PC-9 (cell line): ENCODE measurements at regions not wholly inside any gene's neighbourhood (a gene's known extent, or its start where the extent isn't known, plus 50 kb on each side); places are given as distances from the start of the nearest gene placed in this dataset.

Experiments
- BruUV-seq: library from RNA; stranded (reverse); fragments of 400-500 nt; replicated peaks from 2 replicates; lab custom pipeline; 2021; lab: Mats Ljungman, UMichigan
- CTCF ChIA-PET: fragments of 300-600 bp; sonication (Branson Sonifier 250); formaldehyde crosslinking; loops from one replicate; lab custom pipeline; 2022; ENCODE audit warnings: antibody characterized with exemption; lab: Charles Lee
- POLR2A ChIA-PET: fragments of 300-600 bp; sonication (Branson Sonifier 250); formaldehyde crosslinking; loops from one replicate; lab custom pipeline; 2022; ENCODE audit warnings: antibody characterized with exemption; ENCODE audit not compliant: unreplicated experiment; lab: Charles Lee
- DNase-seq, 2 experiments: peaks; one replicate each; pipeline versions ENCODE4 v3.0.0 to v3.0.0-alpha.2; 2015 to 2022; ENCODE audit warnings: mixed read lengths in 1 of 2
- H2AFZ ChIP-seq: fragments of 200-600 bp; sonication (generic); 2 replicates; pipeline ENCODE4 v1.8.1; 2017; ENCODE audit warnings: antibody characterized with exemption
- H3F3A ChIP-seq: fragments of 200-600 bp; sonication (generic); 2 replicates; pipeline ENCODE4 v1.8.1; 2017; ENCODE audit warnings: antibody characterized with exemption, mild to moderate bottlenecking, low read depth; ENCODE audit not compliant: insufficient read depth
- H3K27ac ChIP-seq: fragments of 200-600 bp; sonication (generic); 2 replicates; pipeline ENCODE4 v1.6.1; 2016; ENCODE audit warnings: mixed run types
- H3K27me3 ChIP-seq: fragments of 200-600 bp; sonication (generic); 2 replicates; pipeline ENCODE4 v1.6.1; 2016; ENCODE audit warnings: low read depth, mixed run types; ENCODE audit not compliant: insufficient read depth
- H3K36me3 ChIP-seq: fragments of 200-600 bp; sonication (generic); 2 replicates; pipeline ENCODE4 v1.6.1; 2016; ENCODE audit warnings: low read depth, mixed run types
- H3K4me1 ChIP-seq: fragments of 200-600 bp; sonication (generic); replicated peaks from 2 replicates; pipeline ENCODE4 v1.6.1; 2016; ENCODE audit warnings: mixed run types; ENCODE audit not compliant: insufficient read depth
- H3K4me2 ChIP-seq: fragments of 200-600 bp; sonication (generic); 2 replicates; pipeline ENCODE4 v1.6.1; 2017; ENCODE audit warnings: mixed run types
- H3K4me3 ChIP-seq: fragments of 200-600 bp; sonication (generic); 2 replicates; pipeline ENCODE4 v1.6.1; 2016; ENCODE audit warnings: mixed run types
- H3K79me2 ChIP-seq: fragments of 200-600 bp; sonication (generic); 2 replicates; pipeline ENCODE4 v1.6.1; 2017; ENCODE audit warnings: low read depth, mixed run types
- H3K9me2 ChIP-seq: fragments of 200-600 bp; sonication (generic); 2 replicates; pipeline ENCODE4 v1.8.1; 2017; ENCODE audit warnings: mild to moderate bottlenecking; ENCODE audit not compliant: insufficient read depth
- H3K9me3 ChIP-seq: fragments of 200-600 bp; sonication (generic); 2 replicates; pipeline ENCODE4 v1.8.1; 2016; ENCODE audit warnings: low read depth; ENCODE audit not compliant: insufficient read depth
- H4K20me1 ChIP-seq: fragments of 200-600 bp; sonication (generic); 2 replicates; pipeline ENCODE4 v1.8.1; 2017; ENCODE audit not compliant: insufficient read depth
- EZH2 ChIP-seq: fragments of 200-600 bp; sonication (generic); IDR thresholded peaks from 2 replicates; pipeline ENCODE4 v1.8.0; 2017; ENCODE audit warnings: antibody characterized with exemption, low read depth
- intact Hi-C: fragments of 100-400 bp; cut with micrococcal nuclease; formaldehyde crosslinking; loops from one replicate; pipeline ENCODE4 v1.10.0; 2022; ENCODE audit not compliant: unreplicated experiment
- TF ChIP-seq, protein P1 (sequence below): fragments of 200-600 bp; sonication (generic); conservative IDR thresholded peaks from 2 replicates; pipeline ENCODE4 v1.6.1; 2017; ENCODE audit warnings: mixed run types, antibody characterized with exemption, mild to moderate bottlenecking, moderate library complexity

DNA sequence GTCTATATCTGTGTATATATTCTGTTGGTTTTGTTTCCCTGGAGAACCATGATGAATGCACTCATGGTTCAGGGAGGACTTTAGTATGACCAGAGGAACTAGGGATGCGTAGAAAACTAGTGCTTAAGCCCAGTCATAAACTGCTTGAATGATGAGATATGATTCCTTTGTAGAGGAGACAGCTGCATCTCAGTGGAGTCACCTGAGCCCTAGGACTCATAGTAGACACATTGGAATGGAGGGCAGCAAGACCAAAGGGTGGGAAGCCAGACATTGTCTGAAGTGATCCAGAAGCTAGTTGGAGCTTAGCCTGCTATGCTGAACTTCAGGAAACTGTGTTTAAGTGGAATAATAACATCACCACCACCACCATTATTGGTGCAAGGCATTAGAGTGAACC, 89.5 kb upstream of the SPATA13 start:
- CTCF ChIA-PET = no interaction called here

GRCh38 chr13:24071423-24072075, 89.0 kb upstream of the SPATA13 start:
- Histone ChIP-seq H3K4me1 (no peaks in the 10 kb centered on the region), H3K27ac (no peak overlapping the region), H3F3A (no peaks in the 10 kb centered on the region), H3K4me3 (no peak overlapping the region), H4K20me1 (no peaks in the 10 kb centered on the region), H3K27me3 (no peaks in the 10 kb centered on the region), H2AFZ (no peak overlapping the region), H3K9me2 (no peaks in the 10 kb centered on the region), H3K36me3 (no peaks in the 10 kb centered on the region), H3K79me2 (no peaks in the 10 kb centered on the region), H3K4me2 (no peak overlapping the region), H3K9me3 (no peaks in the 10 kb centered on the region)
- CTCF ChIA-PET = no interaction called here
- TF ChIP-seq EZH2 = no peak
- TF ChIP-seq, protein P1, sequence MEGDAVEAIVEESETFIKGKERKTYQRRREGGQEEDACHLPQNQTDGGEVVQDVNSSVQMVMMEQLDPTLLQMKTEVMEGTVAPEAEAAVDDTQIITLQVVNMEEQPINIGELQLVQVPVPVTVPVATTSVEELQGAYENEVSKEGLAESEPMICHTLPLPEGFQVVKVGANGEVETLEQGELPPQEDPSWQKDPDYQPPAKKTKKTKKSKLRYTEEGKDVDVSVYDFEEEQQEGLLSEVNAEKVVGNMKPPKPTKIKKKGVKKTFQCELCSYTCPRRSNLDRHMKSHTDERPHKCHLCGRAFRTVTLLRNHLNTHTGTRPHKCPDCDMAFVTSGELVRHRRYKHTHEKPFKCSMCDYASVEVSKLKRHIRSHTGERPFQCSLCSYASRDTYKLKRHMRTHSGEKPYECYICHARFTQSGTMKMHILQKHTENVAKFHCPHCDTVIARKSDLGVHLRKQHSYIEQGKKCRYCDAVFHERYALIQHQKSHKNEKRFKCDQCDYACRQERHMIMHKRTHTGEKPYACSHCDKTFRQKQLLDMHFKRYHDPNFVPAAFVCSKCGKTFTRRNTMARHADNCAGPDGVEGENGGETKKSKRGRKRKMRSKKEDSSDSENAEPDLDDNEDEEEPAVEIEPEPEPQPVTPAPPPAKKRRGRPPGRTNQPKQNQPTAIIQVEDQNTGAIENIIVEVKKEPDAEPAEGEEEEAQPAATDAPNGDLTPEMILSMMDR = no peak
- intact Hi-C loops = no loop called here
- BruUV-seq = no TSS peak
- POLR2A ChIA-PET = no interaction called here
- no peak for DNase-seq

More for the DNA sequence above, 89.5 kb upstream of the SPATA13 start:
- no peak overlapping the region for H3K4me2 ChIP-seq
- no peak overlapping the region for H3K27ac ChIP-seq
- no peaks in the 10 kb centered on the region for H3K79me2 ChIP-seq
- no peaks in the 10 kb centered on the region for H3K36me3 ChIP-seq
- no peaks in the 10 kb centered on the region for H3K9me2 ChIP-seq
- no peak for DNase-seq
- no peaks in the 10 kb centered on the region for H3K4me1 ChIP-seq
- no peak overlapping the region for H2AFZ ChIP-seq
- no peaks in the 10 kb centered on the region for H3K27me3 ChIP-seq
- TF ChIP-seq, protein P1 = no peak
- no peak for TF ChIP-seq EZH2
- no peaks in the 10 kb centered on the region for H3F3A ChIP-seq
- no TSS peak for BruUV-seq
- intact Hi-C loops = no loop called here
- no peaks in the 10 kb centered on the region for H3K9me3 ChIP-seq
- H3K4me3 ChIP-seq = no peak overlapping the region
- POLR2A ChIA-PET = no interaction called here
- H4K20me1 ChIP-seq = no peaks in the 10 kb centered on the region

DNA sequence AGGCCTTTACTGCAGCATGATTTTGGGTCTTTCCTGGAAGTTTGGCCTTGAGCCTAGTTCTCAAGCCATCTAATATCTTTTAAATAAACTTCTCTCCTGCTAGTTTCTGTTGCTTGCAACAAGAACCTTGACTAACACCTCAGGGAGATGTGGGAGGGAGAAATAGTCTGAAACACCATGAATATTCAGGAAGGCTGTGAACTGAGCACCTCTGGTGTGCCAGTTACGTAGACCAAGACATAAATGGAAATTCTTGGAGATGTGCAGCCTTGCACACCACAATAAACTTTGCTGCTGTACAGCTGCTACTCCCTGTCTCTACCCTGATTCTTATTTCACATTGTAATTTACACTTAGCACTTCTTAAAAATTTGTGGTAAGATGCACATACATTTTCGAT, 86.9 kb upstream of the SPATA13 start:
- BruUV-seq = no TSS peak
- POLR2A ChIA-PET = no interaction called here
- Histone ChIP-seq H3K4me1 (no peaks in the 10 kb centered on the region), H2AFZ (no peak overlapping the region), H3K79me2 (no peaks in the 10 kb centered on the region), H3K27ac (no peak overlapping the region), H3K9me2 (no peaks in the 10 kb centered on the region), H4K20me1 (no peaks in the 10 kb centered on the region), H3K9me3 (no peaks in the 10 kb centered on the region), H3K4me2 (no peak overlapping the region), H3K4me3 (no peak overlapping the region), H3K36me3 (no peaks in the 10 kb centered on the region), H3F3A (no peaks in the 10 kb centered on the region), H3K27me3 (no peaks in the 10 kb centered on the region)
- CTCF ChIA-PET = no interaction called here
- TF ChIP-seq, protein P1 = no peak
- no peak for TF ChIP-seq EZH2
- intact Hi-C loops = no loop called here
- no peak for DNase-seq
